ENCODE measurements at regions not wholly inside any gene's neighbourhood (a gene's known extent, or its start where the extent isn't known, plus 50 kb on each side); places are given as distances from the start of the nearest gene placed in this dataset.

GRCh38 chr1:102098536-102098935, 101.8 kb upstream of the OLFM3 start:
- Histone ChIP-seq H3K9ac (ENCODE audit: low read depth, low read length) (no peak overlapping the region), H3K27me3 (ENCODE audit: insufficient read depth, low read length, poor library complexity) (no peaks in the 10 kb centered on the region), H3K27ac (ENCODE audit: low read length) (no peak overlapping the region), H3K36me3 (ENCODE audit: insufficient read depth, low read length) (no peaks in the 10 kb centered on the region), H3K4me3 (ENCODE audit: low read depth in 1 of 2, low read length in 2 of 2) (no peak overlapping the region), H2AFZ (ENCODE audit: low read depth, low read length) (no peak overlapping the region), H4K20me1 (ENCODE audit: insufficient read depth, low read length) (no peaks in the 10 kb centered on the region), H3K79me2 (ENCODE audit: insufficient read depth, low read length) (no peaks in the 10 kb centered on the region), H3K9me3 (ENCODE audit: insufficient read depth, low read length, severe bottlenecking) (no peaks in the 10 kb centered on the region), H3K4me1 (ENCODE audit: insufficient read depth, low read length) (no peaks in the 10 kb centered on the region), H3K4me2 (ENCODE audit: insufficient read depth, low read length) (no peak overlapping the region)
- ATAC-seq (ENCODE audit: insufficient read depth, low read depth): no peak
- TF ChIP-seq, protein P1, sequence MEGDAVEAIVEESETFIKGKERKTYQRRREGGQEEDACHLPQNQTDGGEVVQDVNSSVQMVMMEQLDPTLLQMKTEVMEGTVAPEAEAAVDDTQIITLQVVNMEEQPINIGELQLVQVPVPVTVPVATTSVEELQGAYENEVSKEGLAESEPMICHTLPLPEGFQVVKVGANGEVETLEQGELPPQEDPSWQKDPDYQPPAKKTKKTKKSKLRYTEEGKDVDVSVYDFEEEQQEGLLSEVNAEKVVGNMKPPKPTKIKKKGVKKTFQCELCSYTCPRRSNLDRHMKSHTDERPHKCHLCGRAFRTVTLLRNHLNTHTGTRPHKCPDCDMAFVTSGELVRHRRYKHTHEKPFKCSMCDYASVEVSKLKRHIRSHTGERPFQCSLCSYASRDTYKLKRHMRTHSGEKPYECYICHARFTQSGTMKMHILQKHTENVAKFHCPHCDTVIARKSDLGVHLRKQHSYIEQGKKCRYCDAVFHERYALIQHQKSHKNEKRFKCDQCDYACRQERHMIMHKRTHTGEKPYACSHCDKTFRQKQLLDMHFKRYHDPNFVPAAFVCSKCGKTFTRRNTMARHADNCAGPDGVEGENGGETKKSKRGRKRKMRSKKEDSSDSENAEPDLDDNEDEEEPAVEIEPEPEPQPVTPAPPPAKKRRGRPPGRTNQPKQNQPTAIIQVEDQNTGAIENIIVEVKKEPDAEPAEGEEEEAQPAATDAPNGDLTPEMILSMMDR (IDR thresholded peaks at IDR 0.05; ENCODE audit: borderline replicate concordance, extremely low read depth, low read length, poor library complexity, severe bottlenecking): no peak
- DNase-seq: no peak

DNA sequence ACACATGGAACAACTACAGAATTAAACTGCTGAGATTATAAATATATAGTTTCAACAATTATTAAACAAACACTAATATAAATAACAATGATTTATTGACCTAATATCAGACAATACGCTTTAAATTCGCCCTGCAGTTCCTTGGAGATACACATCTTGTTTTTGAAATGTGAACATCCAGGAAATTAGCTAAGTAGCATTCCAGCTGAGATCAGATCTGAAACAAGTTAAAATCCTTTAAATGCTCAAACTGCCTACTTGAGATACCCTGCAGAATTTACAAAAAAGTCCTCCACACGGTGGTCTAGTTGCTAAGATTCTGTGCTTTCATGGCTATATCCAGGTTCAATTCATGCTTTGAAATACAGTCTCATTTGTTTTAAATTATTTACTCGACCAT, 101.4 kb upstream of the OLFM3 start:
- no peak overlapping the region for H3K9ac ChIP-seq (ENCODE audit: low read depth, low read length)
- no peaks in the 10 kb centered on the region for H3K9me3 ChIP-seq (ENCODE audit: insufficient read depth, low read length, severe bottlenecking)
- H3K4me1 ChIP-seq (ENCODE audit: insufficient read depth, low read length): no peaks in the 10 kb centered on the region
- TF ChIP-seq EZH2 (IDR thresholded peaks at IDR 0.05; ENCODE audit: borderline replicate concordance, low read depth, low read length, severe bottlenecking): no peak
- TF ChIP-seq, protein P1 (IDR thresholded peaks at IDR 0.05; ENCODE audit: borderline replicate concordance, extremely low read depth, low read length, poor library complexity, severe bottlenecking): no peak
- no peak overlapping the region for H3K4me2 ChIP-seq (ENCODE audit: insufficient read depth, low read length)
- H3K79me2 ChIP-seq (ENCODE audit: insufficient read depth, low read length): no peaks in the 10 kb centered on the region
- H2AFZ ChIP-seq (ENCODE audit: low read depth, low read length): no peak overlapping the region
- H3K36me3 ChIP-seq (ENCODE audit: insufficient read depth, low read length): no peaks in the 10 kb centered on the region
- no peak for ATAC-seq (ENCODE audit: insufficient read depth, low read depth)
- H3K27me3 ChIP-seq (ENCODE audit: insufficient read depth, low read length, poor library complexity): no peaks in the 10 kb centered on the region
- no peak overlapping the region for H3K4me3 ChIP-seq (ENCODE audit: low read depth in 1 of 2, low read length in 2 of 2)
- no peak overlapping the region for H3K27ac ChIP-seq (ENCODE audit: low read length)
- DNase-seq: no peak
- no peaks in the 10 kb centered on the region for H4K20me1 ChIP-seq (ENCODE audit: insufficient read depth, low read length)

DNA sequence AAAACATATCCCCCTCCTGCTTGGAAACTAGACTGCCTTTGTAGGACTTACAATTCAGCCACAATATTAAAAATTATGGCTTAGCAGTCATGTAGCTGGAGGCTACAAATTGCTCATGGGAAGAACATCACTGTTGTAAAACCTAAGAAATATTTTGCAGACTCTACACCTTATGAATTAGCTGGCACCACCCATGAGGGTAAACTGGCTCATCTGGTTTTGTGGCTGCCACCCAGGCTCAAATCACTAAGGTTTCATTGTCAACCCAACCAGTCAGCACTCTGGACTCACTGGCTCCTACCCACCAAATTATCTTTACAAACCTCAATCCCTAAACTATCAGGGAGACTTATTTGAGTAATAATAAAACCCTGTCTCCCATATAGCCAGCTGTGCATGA, 100.7 kb upstream of the OLFM3 start:
- no peak overlapping the region for H3K4me2 ChIP-seq (ENCODE audit: insufficient read depth, low read length)
- no peaks in the 10 kb centered on the region for H3K36me3 ChIP-seq (ENCODE audit: insufficient read depth, low read length)
- H3K9me3 ChIP-seq (ENCODE audit: insufficient read depth, low read length, severe bottlenecking): no peaks in the 10 kb centered on the region
- H3K4me1 ChIP-seq (ENCODE audit: insufficient read depth, low read length): no peaks in the 10 kb centered on the region
- H3K79me2 ChIP-seq (ENCODE audit: insufficient read depth, low read length): no peaks in the 10 kb centered on the region
- DNase-seq (no peak), ATAC-seq (ENCODE audit: insufficient read depth, low read depth) (no peak)
- no peak for TF ChIP-seq EZH2 (IDR thresholded peaks at IDR 0.05; ENCODE audit: borderline replicate concordance, low read depth, low read length, severe bottlenecking)
- TF ChIP-seq, protein P1 (IDR thresholded peaks at IDR 0.05; ENCODE audit: borderline replicate concordance, extremely low read depth, low read length, poor library complexity, severe bottlenecking): no peak
- no peak overlapping the region for H3K9ac ChIP-seq (ENCODE audit: low read depth, low read length)
- no peak overlapping the region for H3K27ac ChIP-seq (ENCODE audit: low read length)
- no peaks in the 10 kb centered on the region for H3K27me3 ChIP-seq (ENCODE audit: insufficient read depth, low read length, poor library complexity)
- H3K4me3 ChIP-seq (ENCODE audit: low read depth in 1 of 2, low read length in 2 of 2): no peak overlapping the region
- no peak overlapping the region for H2AFZ ChIP-seq (ENCODE audit: low read depth, low read length)
- H4K20me1 ChIP-seq (ENCODE audit: insufficient read depth, low read length): no peaks in the 10 kb centered on the region

- no peak for DNase-seq
- Histone ChIP-seq H3K79me2 (ENCODE audit: insufficient read depth, low read length) (no peaks in the 10 kb centered on the region), H3K9ac (ENCODE audit: low read depth, low read length) (no peak overlapping the region), H4K20me1 (ENCODE audit: insufficient read depth, low read length) (no peaks in the 10 kb centered on the region), H3K9me3 (ENCODE audit: insufficient read depth, low read length, severe bottlenecking) (no peaks in the 10 kb centered on the region), H2AFZ (ENCODE audit: low read depth, low read length) (no peak overlapping the region), H3K36me3 (ENCODE audit: insufficient read depth, low read length) (no peaks in the 10 kb centered on the region), H3K27me3 (ENCODE audit: insufficient read depth, low read length, poor library complexity) (no peaks in the 10 kb centered on the region), H3K4me3 (ENCODE audit: low read depth in 1 of 2, low read length in 2 of 2) (no peak overlapping the region), H3K4me2 (ENCODE audit: insufficient read depth, low read length) (no peak overlapping the region), H3K4me1 (ENCODE audit: insufficient read depth, low read length) (no peaks in the 10 kb centered on the region), H3K27ac (ENCODE audit: low read length) (no peak overlapping the region)
- no peak for ATAC-seq (ENCODE audit: insufficient read depth, low read depth)
- no peak for TF ChIP-seq EZH2 (IDR thresholded peaks at IDR 0.05; ENCODE audit: borderline replicate concordance, low read depth, low read length, severe bottlenecking)
- TF ChIP-seq, protein P1 (IDR thresholded peaks at IDR 0.05; ENCODE audit: borderline replicate concordance, extremely low read depth, low read length, poor library complexity, severe bottlenecking): no peak
These were observed 99.4 kb upstream of the OLFM3 start for GRCh38 chr1:102096162-102096561.

Data from DND-41 (cell line).